Smooth muscle cell (in vitro differentiated cells): ENCODE measurements at regions not wholly inside any gene's neighbourhood (a gene's known extent, or its start where the extent isn't known, plus 50 kb on each side); places are given as distances from the start of the nearest gene placed in this dataset.

ENCODE experiments used
- DNase-seq: peaks from one replicate; lab custom pipeline; 2025; ENCODE audit not compliant: unreplicated experiment; lab: John Stamatoyannopoulos, UW
- H2AFZ ChIP-seq: fragments of 200-600 bp; sonication (generic); 2 replicates; pipeline ENCODE4 v1.6.0; 2016; ENCODE audit warnings: antibody characterized with exemption, low read depth, mild to moderate bottlenecking
- H3F3A ChIP-seq: fragments of 200-600 bp; sonication (generic); 2 replicates; pipeline ENCODE4 v1.6.0; 2017; ENCODE audit warnings: antibody characterized with exemption, low read depth
- H3K27ac ChIP-seq: fragments of 200-600 bp; sonication (generic); 2 replicates; pipeline ENCODE4 v1.5.1; 2016; ENCODE audit warnings: low read depth, mild to moderate bottlenecking
- H3K27me3 ChIP-seq: fragments of 200-600 bp; sonication (generic); 2 replicates; pipeline ENCODE4 v1.6.1; 2016; ENCODE audit warnings: low read depth, mild to moderate bottlenecking
- H3K36me3 ChIP-seq: fragments of 200-600 bp; sonication (generic); 2 replicates; pipeline ENCODE4 v1.5.1; 2016; ENCODE audit warnings: low read depth
- H3K4me1 ChIP-seq: fragments of 200-600 bp; sonication (generic); 2 replicates; pipeline ENCODE4 v1.5.1; 2016; ENCODE audit warnings: low read depth
- H3K4me2 ChIP-seq: fragments of 200-600 bp; sonication (generic); 2 replicates; pipeline ENCODE4 v1.6.0; 2016; ENCODE audit warnings: mild to moderate bottlenecking
- H3K4me3 ChIP-seq: fragments of 200-600 bp; sonication (generic); 2 replicates; pipeline ENCODE4 v1.5.1; 2016; ENCODE audit warnings: mild to moderate bottlenecking
- H3K79me2 ChIP-seq: fragments of 200-600 bp; sonication (generic); 2 replicates; pipeline ENCODE4 v1.6.0; 2016; ENCODE audit warnings: low read depth, mild to moderate bottlenecking
- H3K9ac ChIP-seq: fragments of 200-600 bp; sonication (generic); 2 replicates; pipeline ENCODE4 v1.6.0; 2016; ENCODE audit warnings: low read depth
- H3K9me3 ChIP-seq: fragments of 200-600 bp; sonication (generic); replicated peaks from 2 replicates; pipeline ENCODE4 v1.5.1; 2016; ENCODE audit warnings: low read depth
- H4K20me1 ChIP-seq: fragments of 200-600 bp; sonication (generic); 2 replicates; pipeline ENCODE4 v1.6.0; 2016; ENCODE audit warnings: low read depth
- CTCF ChIP-seq: fragments of 200-600 bp; sonication (generic); IDR thresholded peaks from 2 replicates; pipeline ENCODE4 v1.5.1; 2017; ENCODE audit warnings: borderline replicate concordance, mild to moderate bottlenecking, antibody characterized with exemption; ENCODE audit not compliant: insufficient read depth, poor library complexity, severe bottlenecking
- WGBS: methylation state at CpG from one replicate; pipeline ENCODE4 v1.1.7; 2016; ENCODE audit warnings: low lambda C conversion rate; 5-methylcytosine and 5-hydroxymethylcytosine counted together

DNA sequence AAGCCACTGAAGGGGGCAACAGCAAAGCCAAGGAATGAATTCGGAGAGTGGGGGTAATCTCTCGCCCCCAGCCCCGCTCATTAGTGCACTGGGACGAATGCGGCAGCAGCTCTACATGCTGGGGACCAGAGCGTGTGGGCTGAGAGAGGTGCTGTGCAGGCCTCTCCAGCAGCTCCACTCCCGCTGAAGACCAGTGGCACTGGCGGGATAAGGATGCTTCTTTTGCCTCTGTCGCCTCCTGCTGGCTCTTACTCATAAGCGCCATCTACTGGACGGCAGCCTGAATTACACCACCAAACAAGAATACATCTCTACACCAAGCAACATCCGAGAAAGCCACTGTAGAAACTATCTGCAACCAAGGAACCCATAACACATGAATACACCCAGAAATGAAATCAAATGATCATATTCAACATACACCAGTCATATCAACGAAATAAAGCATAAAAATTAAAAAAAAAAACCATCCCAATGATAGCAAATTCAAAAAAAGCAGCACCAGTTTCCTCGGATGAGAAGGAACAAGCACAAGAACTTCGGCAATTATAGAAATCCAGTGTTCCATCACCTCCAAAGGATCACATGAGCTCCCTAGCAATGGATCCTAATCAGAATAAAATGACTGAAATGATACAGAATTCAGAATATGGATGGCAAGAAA, 79.0 kb upstream of the TMEM168 start:
- no peak overlapping the region for H3K27ac ChIP-seq
- no peaks in the 10 kb centered on the region for H3K27me3 ChIP-seq
- DNase-seq, result no peak
- peak; percentile 76 for TF ChIP-seq CTCF
- no peaks in the 10 kb centered on the region for H3K4me1 ChIP-seq
- no peak overlapping the region for H2AFZ ChIP-seq
- H4K20me1 ChIP-seq, result peaks cover 79% of the 10 kb centered on the region
- peaks cover 28% of the 10 kb centered on the region for H3K79me2 ChIP-seq
- no peaks in the 10 kb centered on the region for H3K36me3 ChIP-seq
- no peak overlapping the region for H3K9ac ChIP-seq
- 44% methylated on average over 15 of the region's 15 CpGs for WGBS
- no peak overlapping the region for H3K4me2 ChIP-seq
- H3K9me3 ChIP-seq, result no peaks in the 10 kb centered on the region
- no peak overlapping the region for H3K4me3 ChIP-seq
- no peaks in the 10 kb centered on the region for H3F3A ChIP-seq

DNA sequence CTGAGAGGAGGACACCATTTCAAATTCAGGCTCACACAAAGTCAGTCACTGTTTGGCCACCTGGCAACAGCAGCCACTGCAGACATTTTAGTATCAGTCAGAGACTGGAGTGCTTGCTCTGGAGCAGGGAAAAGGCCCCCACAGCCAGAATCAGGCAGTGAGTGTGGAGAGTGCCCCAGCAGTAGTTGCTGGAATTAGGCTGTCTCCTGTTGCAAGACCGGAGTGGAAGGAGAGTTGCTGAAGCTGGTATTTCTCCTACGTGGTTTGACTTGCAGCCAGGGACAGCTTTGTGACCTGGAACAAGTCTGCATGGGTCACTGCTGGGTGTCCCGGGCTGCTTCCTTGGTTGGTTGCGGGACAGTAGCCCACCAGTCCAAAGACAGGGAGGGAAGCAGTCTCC, 78.4 kb upstream of the TMEM168 start:
- H3K4me2 ChIP-seq, result no peak overlapping the region
- no peak for DNase-seq
- peaks cover 28% of the 10 kb centered on the region for H3K79me2 ChIP-seq
- H3K36me3 ChIP-seq, result no peaks in the 10 kb centered on the region
- H2AFZ ChIP-seq, result no peak overlapping the region
- H3K9me3 ChIP-seq, result no peaks in the 10 kb centered on the region
- H3F3A ChIP-seq, result no peaks in the 10 kb centered on the region
- no peaks in the 10 kb centered on the region for H3K4me1 ChIP-seq
- H3K27me3 ChIP-seq, result no peaks in the 10 kb centered on the region
- no peak overlapping the region for H3K9ac ChIP-seq
- no peak overlapping the region for H3K27ac ChIP-seq
- no peak overlapping the region for H3K4me3 ChIP-seq
- TF ChIP-seq CTCF, result no peak
- H4K20me1 ChIP-seq, result peaks cover 73% of the 10 kb centered on the region
- 98% methylated on average over 4 of the region's 4 CpGs for WGBS

DNA sequence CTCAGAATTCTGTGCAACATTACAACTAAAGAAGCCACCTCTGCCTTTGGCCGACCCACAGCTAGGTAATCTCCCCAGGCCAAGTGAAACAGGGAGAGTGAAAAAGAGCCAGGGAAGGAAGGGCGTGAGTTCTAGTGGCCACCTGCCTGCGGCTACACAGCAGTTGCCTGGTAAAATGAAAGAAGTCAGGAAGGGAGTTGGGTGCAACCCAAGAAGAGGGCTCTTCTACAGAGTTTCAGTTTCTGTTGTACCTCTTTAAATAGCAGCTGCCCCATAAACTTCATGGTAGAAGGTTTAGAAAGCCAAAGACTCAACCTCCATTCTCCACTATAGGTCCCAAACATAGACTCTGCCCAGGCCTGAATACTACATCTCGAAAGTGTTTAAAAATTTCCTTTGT, 76.2 kb upstream of the TMEM168 start:
- no peak overlapping the region for H3K9ac ChIP-seq
- WGBS, result 94% methylated on average over 4 of the region's 4 CpGs
- H3F3A ChIP-seq, result no peaks in the 10 kb centered on the region
- DNase-seq, result no peak
- H3K4me2 ChIP-seq, result no peak overlapping the region
- H3K4me1 ChIP-seq, result no peaks in the 10 kb centered on the region
- no peak for TF ChIP-seq CTCF
- H3K4me3 ChIP-seq, result no peak overlapping the region
- peaks cover 29% of the 10 kb centered on the region for H3K79me2 ChIP-seq
- no peak overlapping the region for H3K27ac ChIP-seq
- H3K27me3 ChIP-seq, result no peaks in the 10 kb centered on the region
- peaks cover 3% of the 10 kb centered on the region for H3K9me3 ChIP-seq
- H3K36me3 ChIP-seq, result no peaks in the 10 kb centered on the region
- H2AFZ ChIP-seq, result no peak overlapping the region
- peaks cover 58% of the 10 kb centered on the region for H4K20me1 ChIP-seq

GRCh38 chr7:112864380-112864779, 74.2 kb upstream of the TMEM168 start:
- no peak overlapping the region for H3K27ac ChIP-seq
- no peak overlapping the region for H3K4me2 ChIP-seq
- TF ChIP-seq CTCF, result no peak
- peaks cover 46% of the 10 kb centered on the region for H4K20me1 ChIP-seq
- DNase-seq, result no peak
- H3K79me2 ChIP-seq, result peaks cover 15% of the 10 kb centered on the region
- no peak overlapping the region for H3K9ac ChIP-seq
- peaks cover 3% of the 10 kb centered on the region for H3K9me3 ChIP-seq
- H3K27me3 ChIP-seq, result no peaks in the 10 kb centered on the region
- H3K36me3 ChIP-seq, result no peaks in the 10 kb centered on the region
- no peaks in the 10 kb centered on the region for H3K4me1 ChIP-seq
- no peak overlapping the region for H2AFZ ChIP-seq
- H3F3A ChIP-seq, result no peaks in the 10 kb centered on the region
- no peak overlapping the region for H3K4me3 ChIP-seq
